ENCODE measurements at regions not wholly inside any gene's neighbourhood (a gene's known extent, or its start where the extent isn't known, plus 50 kb on each side); places are given as distances from the start of the nearest gene placed in this dataset.

- Histone ChIP-seq H3K4me3 (no peak overlapping the region), H3K9ac (ENCODE audit: insufficient read depth in 1 of 2, low read depth in 2 of 2, low read length in 2 of 2) (no peak overlapping the region), H3K36me3 (ENCODE audit: control insufficient read depth, insufficient read depth, low read length) (no peaks in the 10 kb centered on the region), H3K4me1 (replicated peaks in 1 of 2; ENCODE audit: control insufficient read depth in 2 of 2, insufficient read depth in 2 of 2, low read length in 2 of 2) (no peaks in the 10 kb centered on the region), H4K20me1 (replicated peaks; ENCODE audit: control insufficient read depth, insufficient read depth, low read length) (no peaks in the 10 kb centered on the region), H3K27ac (ENCODE audit: extremely low read depth, low read depth, low read length) (no peak overlapping the region), H3K27me3 (ENCODE audit: control insufficient read depth in 2 of 2, insufficient read depth in 2 of 2, low read length in 2 of 2) (no peaks in the 10 kb centered on the region), H3K9me1 (ENCODE audit: control insufficient read depth, insufficient read depth, low read length) (no peaks in the 10 kb centered on the region), H3K9me3 (replicated peaks; ENCODE audit: control insufficient read depth, insufficient read depth, low read depth, low read length) (no peaks in the 10 kb centered on the region), H3K79me2 (ENCODE audit: control insufficient read depth, insufficient read depth, low read length) (no peaks in the 10 kb centered on the region), H3K4me2 (ENCODE audit: insufficient read depth, low read length) (no peak overlapping the region), H2AFZ (ENCODE audit: low read depth, low read length) (no peak overlapping the region)
- POLR2A ChIA-PET = no interaction called here
- in situ Hi-C loops (cut with MboI) = no loop called here
- intact Hi-C loops (cut with micrococcal nuclease) = no loop called here
- DNase-seq (ENCODE audit: extremely low read depth in 1 of 4, low spot score in 3 of 4) (no peak), FAIRE-seq (no peak), ATAC-seq (no peak)
- CTCF ChIA-PET (ENCODE audit: low intra/inter-chr PET ratio) = no interaction called here
- no TSS peak for BruUV-seq (replicated peaks)
- 0% methylated on average over 1 of the region's 1 CpG for WGBS (ENCODE audit: insufficient coverage, low coverage, missing lambda C conversion rate)
- no peak for TF ChIP-seq STAT5B (CRISPR knock-in tag; IDR thresholded peaks at IDR 0.05)
- no peak for TF ChIP-seq HES1 (IDR thresholded peaks at IDR 0.05; ENCODE audit: low read depth)
- no peak for TF ChIP-seq CTBP1 (IDR thresholded peaks at IDR 0.05; ENCODE audit: borderline replicate concordance)
- TF ChIP-seq SIRT6 (IDR thresholded peaks at IDR 0.05; ENCODE audit: low read depth, low read length) = no peak
- no peak for TF ChIP-seq NR3C1 (CRISPR knock-in tag; IDR thresholded peaks at IDR 0.05)
- TF ChIP-seq PHF21A (IDR thresholded peaks at IDR 0.05; ENCODE audit: borderline replicate concordance, low read depth) = no peak
- TF ChIP-seq MAFF (IDR thresholded peaks at IDR 0.05; ENCODE audit: low read length) = no peak
- no peak for TF ChIP-seq BDP1 (IDR thresholded peaks at IDR 0.05; ENCODE audit: insufficient read depth, insufficient read length)
- no peak for TF ChIP-seq COPS2 (conservative IDR thresholded peaks at IDR 0.05)
- no peak for TF ChIP-seq CHCHD3 (CRISPR knock-in tag; IDR thresholded peaks at IDR 0.05)
- no peak for TF ChIP-seq NFIC (IDR thresholded peaks at IDR 0.05)
- no peak for TF ChIP-seq SETDB1 (IDR thresholded peaks at IDR 0.05; ENCODE audit: low read length)
- TF ChIP-seq KLF16 (IDR thresholded peaks at IDR 0.05) = no peak
- no peak for TF ChIP-seq CHD2 (IDR thresholded peaks at IDR 0.05; ENCODE audit: low read depth, low read length)
- TF ChIP-seq ZNF407 (IDR thresholded peaks at IDR 0.05; ENCODE audit: low read depth) = no peak
- TF ChIP-seq ZNF212 (CRISPR knock-in tag; IDR thresholded peaks at IDR 0.05) = no peak
Observed at GRCh38 chr10:15943426-15943825, 83.1 kb upstream of the MINDY3 start.
